HepG2 (cell line): ENCODE measurements at regions not wholly inside any gene's neighbourhood (a gene's known extent, or its start where the extent isn't known, plus 50 kb on each side); places are given as distances from the start of the nearest gene placed in this dataset.

ENCODE experiments used
- ATAC-seq: fragments of 200-7000 bp; cut with Tn5 transposase; 3 replicates; pipeline ENCODE4 v1.9.1; 2020; ENCODE audit warnings: mild to moderate bottlenecking, moderate library complexity
- BruUV-seq: library from RNA; stranded (reverse); fragments of 400-500 nt; replicated peaks from 2 replicates; lab custom pipeline; 2021; lab: Mats Ljungman, UMichigan
- CTCF ChIA-PET: fragments of 300-600 bp; formaldehyde crosslinking; extraction: SDS; loops from one replicate; lab custom pipeline; 2021; ENCODE audit warnings: low total read pairs, inconsistent platforms, low intra/inter-chr PET ratio; lab: Yijun Ruan, JAX
- POLR2A ChIA-PET: fragments of 350-600 bp; sonication (Branson Sonifier 250); formaldehyde crosslinking; loops from one replicate; lab custom pipeline; 2020; ENCODE audit warnings: antibody characterized with exemption, inconsistent platforms; lab: Yijun Ruan, JAX
- DNase-seq: peaks from one replicate; pipeline ENCODE4 v3.0.0-alpha.2; 2015; ENCODE audit warnings: low spot score
- FAIRE-seq: peaks from 3 replicates; lab custom pipeline; 2011; peaks lifted over from hg19 to GRCh38; lab: Jason Lieb, UNC
- H2AFZ ChIP-seq: one replicate; pipeline ENCODE4 v1.6.1; 2011; ENCODE audit warnings: low read length, inconsistent platforms
- H3K27ac ChIP-seq: fragments of 300-600 bp; 3 replicates; pipeline ENCODE4 v1.8.0; 2011; ENCODE audit warnings: mixed run types, mild to moderate bottlenecking, mixed read lengths, low read length, inconsistent platforms; ENCODE audit not compliant: insufficient read depth; ENCODE audit errors: extremely low read length
- H3K27me3 ChIP-seq, 2 experiments: fragments of 200-600 bp in 1 of 2; 2 replicates in 1 of 2; 3 replicates in 1 of 2; pipeline versions ENCODE4 v1.6.0 to v1.8.0; 2011; ENCODE audit warnings: low read length in 2 of 2, mild to moderate bottlenecking in 2 of 2, moderate library complexity in 2 of 2, inconsistent platforms in 1 of 2; ENCODE audit not compliant: insufficient read depth in 2 of 2, control insufficient read depth in 1 of 2
- H3K36me3 ChIP-seq, 2 experiments: fragments of 200-600 bp in 1 of 2; replicated peaks in 1 of 2; 2 replicates in 1 of 2; 3 replicates in 1 of 2; pipeline versions ENCODE4 v1.5.1 to v1.8.0; 2011; ENCODE audit warnings: low read length in 2 of 2, inconsistent platforms in 1 of 2; ENCODE audit not compliant: insufficient read depth in 2 of 2, control insufficient read depth in 1 of 2
- H3K4me1 ChIP-seq: 2 replicates; pipeline ENCODE4 v1.5.1; 2012; ENCODE audit warnings: low read length, inconsistent platforms; ENCODE audit not compliant: insufficient read depth
- H3K4me2 ChIP-seq: 2 replicates; pipeline ENCODE4 v1.6.0; 2011; ENCODE audit warnings: low read depth, low read length, inconsistent platforms
- H3K4me3 ChIP-seq, 3 experiments: fragments of 200-600 bp in 1 of 3; sonication (generic), shearing (Covaris generic) in 1 of 3; replicated peaks in 1 of 3; 2 replicates each; pipeline ENCODE4 v1.5.1; 2011 to 2016; ENCODE audit warnings: low read length in 3 of 3, inconsistent platforms in 2 of 3, low read depth in 2 of 3, mild to moderate bottlenecking in 2 of 3, control low read depth in 1 of 3, mixed read lengths in 1 of 3; ENCODE audit not compliant: insufficient read depth in 1 of 3
- H3K79me2 ChIP-seq: one replicate; pipeline ENCODE4 v1.6.1; 2011; ENCODE audit warnings: low read length, inconsistent platforms; ENCODE audit not compliant: insufficient read depth
- H3K9ac ChIP-seq: 2 replicates; pipeline ENCODE4 v1.6.0; 2011; ENCODE audit warnings: mild to moderate bottlenecking, low read depth, low read length, inconsistent platforms; ENCODE audit not compliant: insufficient read depth
- H3K9me3 ChIP-seq: 2 replicates; pipeline ENCODE4 v1.5.1; 2012; ENCODE audit warnings: mild to moderate bottlenecking, low read length
- H4K20me1 ChIP-seq: 2 replicates; pipeline ENCODE4 v1.6.0; 2011; ENCODE audit warnings: inconsistent platforms, mild to moderate bottlenecking, low read length, moderate library complexity; ENCODE audit not compliant: insufficient read depth
- CBFB ChIP-seq: sonication (generic); formaldehyde crosslinking; IDR thresholded peaks from 2 replicates; pipeline ENCODE4 v1.4.0; 2020; ENCODE audit warnings: missing genetic modification reagents
- HMGXB4 ChIP-seq, 2 experiments: sonication (generic) in 1 of 2; formaldehyde crosslinking in 1 of 2; IDR thresholded peaks; 2 replicates each; pipeline versions ENCODE4 v1.4.0 to v1.6.1; 2018 to 2020; ENCODE audit warnings: missing genetic modification reagents in 2 of 2, borderline replicate concordance in 1 of 2, low read depth in 1 of 2, mild to moderate bottlenecking in 1 of 2, missing biosample characterization in 1 of 2
- KDM1A ChIP-seq: IDR thresholded peaks from 2 replicates; pipeline ENCODE4 v1.6.1; 2016; ENCODE audit warnings: missing compliant biosample characterization
- MBNL3 ChIP-seq: fragments of 250-450 bp; sonication (Bioruptor Pico); conservative IDR thresholded peaks from 2 replicates; pipeline ENCODE4 v1.8.0; 2022; ENCODE audit warnings: mild to moderate bottlenecking, inconsistent platforms
- MIER3 ChIP-seq: IDR thresholded peaks from 2 replicates; pipeline ENCODE4 v1.6.1; 2016; ENCODE audit warnings: missing compliant biosample characterization, borderline replicate concordance
- MXI1 ChIP-seq: IDR thresholded peaks from 3 replicates; pipeline ENCODE4 v1.6.1; 2012; ENCODE audit warnings: low read depth, low read length, inconsistent platforms, borderline replicate concordance
- NBN ChIP-seq: fragments of 450-650 bp; conservative IDR thresholded peaks from 2 replicates; pipeline ENCODE4 v1.6.1; 2017
- SALL1 ChIP-seq: sonication (generic); formaldehyde crosslinking; IDR thresholded peaks from 2 replicates; pipeline ENCODE4 v1.8.0; 2022; ENCODE audit warnings: mild to moderate bottlenecking, missing genetic modification reagents
- SMARCE1 ChIP-seq: fragments of 450-650 bp; IDR thresholded peaks from 2 replicates; pipeline ENCODE4 v1.6.1; 2017; ENCODE audit warnings: borderline replicate concordance
- TRAFD1 ChIP-seq: sonication (generic); formaldehyde crosslinking; IDR thresholded peaks from 2 replicates; pipeline ENCODE4 v1.5.1; 2020; ENCODE audit warnings: missing genetic modification reagents, mild to moderate bottlenecking, borderline replicate concordance
- ZKSCAN1 ChIP-seq: fragments of 150-350 bp; IDR thresholded peaks from 2 replicates; pipeline ENCODE4 v1.6.1; 2014; ENCODE audit warnings: low read length
- ZKSCAN5 ChIP-seq: sonication (generic); formaldehyde crosslinking; IDR thresholded peaks from 2 replicates; pipeline ENCODE4 v1.5.1; 2020; ENCODE audit warnings: mild to moderate bottlenecking, missing genetic modification reagents
- ZMYM2 ChIP-seq: sonication (generic); formaldehyde crosslinking; IDR thresholded peaks from 2 replicates; pipeline ENCODE4 v1.8.0; 2022; ENCODE audit warnings: mild to moderate bottlenecking, missing genetic modification reagents
- ZNF703 ChIP-seq: sonication (generic); formaldehyde crosslinking; IDR thresholded peaks from 2 replicates; pipeline ENCODE4 v1.5.1; 2020; ENCODE audit warnings: missing genetic modification reagents, mild to moderate bottlenecking, moderate library complexity, borderline replicate concordance
- ZNF704 ChIP-seq: sonication (generic); formaldehyde crosslinking; IDR thresholded peaks from 2 replicates; pipeline ENCODE4 v1.8.1; 2023; ENCODE audit warnings: mild to moderate bottlenecking, inconsistent platforms, moderate library complexity, missing genetic modification reagents, borderline replicate concordance
- ZNF724P ChIP-seq: sonication (generic); formaldehyde crosslinking; IDR thresholded peaks from 2 replicates; pipeline ENCODE4 v1.8.0; 2022; ENCODE audit warnings: missing genetic modification reagents, borderline replicate concordance
- ZNF766 ChIP-seq: sonication (generic); formaldehyde crosslinking; IDR thresholded peaks from 2 replicates; pipeline ENCODE4 v1.5.0; 2020; ENCODE audit warnings: missing genetic modification reagents, borderline replicate concordance
- ZNF879 ChIP-seq: sonication (generic); formaldehyde crosslinking; IDR thresholded peaks from 2 replicates; pipeline ENCODE4 v1.8.1; 2023; ENCODE audit warnings: missing genetic modification reagents
- in situ Hi-C: cut with HindIII; loops from 2 replicates; pipeline ENCODE4 v1.10.0; 2017; ENCODE audit warnings: low pct_unique_long_range_greater_than_20kb; ENCODE audit not compliant: extremely low pct_ligation_motif_present
- intact Hi-C: fragments of 100-400 bp; cut with micrococcal nuclease; formaldehyde crosslinking; loops from one replicate; pipeline ENCODE4 v1.10.0; 2022; ENCODE audit not compliant: unreplicated experiment

GRCh38 chrX:42952621-42953020 is 174.7 kb upstream of the PPP1R2C start:
- TF ChIP-seq MIER3 (CRISPR knock-in tag) (no peak), HMGXB4 (CRISPR knock-in tag; IDR thresholded peaks at IDR 0.05; ENCODE audit: borderline replicate concordance in 1 of 2, low read depth in 1 of 2) (no peak), ZNF724P (CRISPR knock-in tag) (no peak), CBFB (CRISPR knock-in tag) (no peak), ZMYM2 (CRISPR knock-in tag) (no peak), ZKSCAN5 (CRISPR knock-in tag) (no peak), SALL1 (CRISPR knock-in tag) (no peak), MXI1 (no peak), KDM1A (CRISPR knock-in tag) (no peak), NBN (no peak), TRAFD1 (CRISPR knock-in tag) (no peak), SMARCE1 (no peak), ZKSCAN1 (no peak), ZNF766 (CRISPR knock-in tag) (no peak), ZNF704 (CRISPR knock-in tag) (no peak), MBNL3 (CRISPR knock-in tag) (no peak), ZNF879 (CRISPR knock-in tag) (no peak), ZNF703 (CRISPR knock-in tag) (no peak)
- H2AFZ ChIP-seq, result no peak overlapping the region
- no peak overlapping the region for H3K9ac ChIP-seq
- no peaks in the 10 kb centered on the region for H3K36me3 ChIP-seq
- H3K79me2 ChIP-seq, result no peaks in the 10 kb centered on the region
- CTCF ChIA-PET, result no interaction called here
- no peaks in the 10 kb centered on the region for H3K27me3 ChIP-seq
- H3K27ac ChIP-seq, result no peak overlapping the region
- no peak for DNase-seq
- no peaks in the 10 kb centered on the region for H3K9me3 ChIP-seq
- no TSS peak for BruUV-seq
- H4K20me1 ChIP-seq, result no peaks in the 10 kb centered on the region
- H3K4me1 ChIP-seq, result no peaks in the 10 kb centered on the region
- no peak overlapping the region for H3K4me3 ChIP-seq
- no peak for ATAC-seq
- no peak overlapping the region for H3K4me2 ChIP-seq
- intact Hi-C loops (no loop called here), in situ Hi-C loops (no loop called here)
- POLR2A ChIA-PET, result no interaction called here
- FAIRE-seq, result no peak
